ENCODE measurements at regions not wholly inside any gene's neighbourhood (a gene's known extent, or its start where the extent isn't known, plus 50 kb on each side); places are given as distances from the start of the nearest gene placed in this dataset.

DNA sequence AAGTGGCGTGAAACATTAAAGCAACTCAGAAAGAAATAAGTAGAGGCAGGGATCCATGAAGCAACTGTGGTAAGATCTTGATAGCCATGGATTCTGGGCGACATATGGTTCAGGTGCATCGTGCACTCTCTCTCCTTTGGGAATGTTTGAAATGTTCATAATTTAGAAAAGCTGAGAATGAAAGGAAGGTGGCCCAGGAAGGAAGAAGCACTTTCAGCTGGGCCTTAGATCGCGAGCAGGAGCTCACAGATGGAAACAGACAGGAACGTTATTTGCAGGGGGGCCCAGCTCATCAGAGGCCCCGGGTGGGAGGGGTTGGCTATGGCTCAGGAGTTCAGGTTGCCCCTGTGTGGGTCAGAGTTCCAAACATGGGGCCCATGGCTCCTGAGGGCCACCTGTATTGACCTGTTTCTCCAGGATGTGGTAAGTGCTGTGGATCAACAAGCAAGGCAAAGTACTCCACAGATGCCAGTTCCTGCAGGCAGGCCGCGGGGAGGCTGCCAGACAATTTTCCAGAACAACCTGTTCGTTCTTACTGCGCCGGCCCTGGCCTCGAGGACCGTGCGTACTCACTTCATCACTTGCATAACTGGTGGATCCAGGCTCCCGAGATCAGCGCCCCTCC is 253.2 kb downstream of the TOMM20 start (continued):
- TF ChIP-seq POLR2AphosphoS2 (IDR thresholded peaks at IDR 0.05; ENCODE audit: low read depth, low read length) (no peak), ZNF747 (CRISPR knock-in tag; IDR thresholded peaks at IDR 0.05; ENCODE audit: borderline replicate concordance) (0 out of 2 replicates have a peak, but pooled peaks have one; percentile 28), NFKB2 (CRISPR knock-in tag; IDR thresholded peaks at IDR 0.05; ENCODE audit: borderline replicate concordance) (0 out of 2 replicates have a peak, but pooled peaks have one; percentile 75), ZKSCAN8 (CRISPR knock-in tag; IDR thresholded peaks at IDR 0.05; ENCODE audit: borderline replicate concordance) (0 out of 2 replicates have a peak, but pooled peaks have one; percentile 15), HDAC2 (CRISPR knock-in tag; IDR thresholded peaks at IDR 0.05) (peak; percentile 90), GTF2F1 (IDR thresholded peaks at IDR 0.05; ENCODE audit: low read length) (no peak), MED8 (CRISPR knock-in tag; IDR thresholded peaks at IDR 0.05; ENCODE audit: insufficient replicate concordance) (peak; percentile 24), FOXK2 (IDR thresholded peaks at IDR 0.05) (peak; percentile 34; the same call in 1 of the 2 replicates), NCOR1 (IDR thresholded peaks at IDR 0.05; ENCODE audit: borderline replicate concordance, low read length) (peak; percentile 55; the same call in 1 of the 2 replicates), ELF3 (CRISPR knock-in tag; IDR thresholded peaks at IDR 0.05) (peak; percentile 81), RBM22 (optimal IDR thresholded peaks at IDR 0.05; ENCODE audit: low read length) (peak; percentile 77), PRMT3 (CRISPR knock-in tag; IDR thresholded peaks at IDR 0.05; ENCODE audit: borderline replicate concordance, low read depth) (peak; percentile 72; the same call in 1 of the 2 replicates), RBFOX2 (IDR thresholded peaks at IDR 0.05; ENCODE audit: low read depth, low read length) (peak; percentile 96), KMT2A (CRISPR knock-in tag; IDR thresholded peaks at IDR 0.05) (peak; percentile 36), SIN3A (IDR thresholded peaks at IDR 0.05; ENCODE audit: borderline replicate concordance, low read depth, low read length) (peak; percentile 24; the same call in 1 of the 2 replicates)
- TF ChIP-seq, protein P1, sequence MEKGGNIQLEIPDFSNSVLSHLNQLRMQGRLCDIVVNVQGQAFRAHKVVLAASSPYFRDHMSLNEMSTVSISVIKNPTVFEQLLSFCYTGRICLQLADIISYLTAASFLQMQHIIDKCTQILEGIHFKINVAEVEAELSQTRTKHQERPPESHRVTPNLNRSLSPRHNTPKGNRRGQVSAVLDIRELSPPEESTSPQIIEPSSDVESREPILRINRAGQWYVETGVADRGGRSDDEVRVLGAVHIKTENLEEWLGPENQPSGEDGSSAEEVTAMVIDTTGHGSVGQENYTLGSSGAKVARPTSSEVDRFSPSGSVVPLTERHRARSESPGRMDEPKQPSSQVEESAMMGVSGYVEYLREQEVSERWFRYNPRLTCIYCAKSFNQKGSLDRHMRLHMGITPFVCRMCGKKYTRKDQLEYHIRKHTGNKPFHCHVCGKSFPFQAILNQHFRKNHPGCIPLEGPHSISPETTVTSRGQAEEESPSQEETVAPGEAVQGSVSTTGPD (CRISPR knock-in tag; IDR thresholded peaks at IDR 0.05) = peak; percentile 93
- TF ChIP-seq, protein P2, sequence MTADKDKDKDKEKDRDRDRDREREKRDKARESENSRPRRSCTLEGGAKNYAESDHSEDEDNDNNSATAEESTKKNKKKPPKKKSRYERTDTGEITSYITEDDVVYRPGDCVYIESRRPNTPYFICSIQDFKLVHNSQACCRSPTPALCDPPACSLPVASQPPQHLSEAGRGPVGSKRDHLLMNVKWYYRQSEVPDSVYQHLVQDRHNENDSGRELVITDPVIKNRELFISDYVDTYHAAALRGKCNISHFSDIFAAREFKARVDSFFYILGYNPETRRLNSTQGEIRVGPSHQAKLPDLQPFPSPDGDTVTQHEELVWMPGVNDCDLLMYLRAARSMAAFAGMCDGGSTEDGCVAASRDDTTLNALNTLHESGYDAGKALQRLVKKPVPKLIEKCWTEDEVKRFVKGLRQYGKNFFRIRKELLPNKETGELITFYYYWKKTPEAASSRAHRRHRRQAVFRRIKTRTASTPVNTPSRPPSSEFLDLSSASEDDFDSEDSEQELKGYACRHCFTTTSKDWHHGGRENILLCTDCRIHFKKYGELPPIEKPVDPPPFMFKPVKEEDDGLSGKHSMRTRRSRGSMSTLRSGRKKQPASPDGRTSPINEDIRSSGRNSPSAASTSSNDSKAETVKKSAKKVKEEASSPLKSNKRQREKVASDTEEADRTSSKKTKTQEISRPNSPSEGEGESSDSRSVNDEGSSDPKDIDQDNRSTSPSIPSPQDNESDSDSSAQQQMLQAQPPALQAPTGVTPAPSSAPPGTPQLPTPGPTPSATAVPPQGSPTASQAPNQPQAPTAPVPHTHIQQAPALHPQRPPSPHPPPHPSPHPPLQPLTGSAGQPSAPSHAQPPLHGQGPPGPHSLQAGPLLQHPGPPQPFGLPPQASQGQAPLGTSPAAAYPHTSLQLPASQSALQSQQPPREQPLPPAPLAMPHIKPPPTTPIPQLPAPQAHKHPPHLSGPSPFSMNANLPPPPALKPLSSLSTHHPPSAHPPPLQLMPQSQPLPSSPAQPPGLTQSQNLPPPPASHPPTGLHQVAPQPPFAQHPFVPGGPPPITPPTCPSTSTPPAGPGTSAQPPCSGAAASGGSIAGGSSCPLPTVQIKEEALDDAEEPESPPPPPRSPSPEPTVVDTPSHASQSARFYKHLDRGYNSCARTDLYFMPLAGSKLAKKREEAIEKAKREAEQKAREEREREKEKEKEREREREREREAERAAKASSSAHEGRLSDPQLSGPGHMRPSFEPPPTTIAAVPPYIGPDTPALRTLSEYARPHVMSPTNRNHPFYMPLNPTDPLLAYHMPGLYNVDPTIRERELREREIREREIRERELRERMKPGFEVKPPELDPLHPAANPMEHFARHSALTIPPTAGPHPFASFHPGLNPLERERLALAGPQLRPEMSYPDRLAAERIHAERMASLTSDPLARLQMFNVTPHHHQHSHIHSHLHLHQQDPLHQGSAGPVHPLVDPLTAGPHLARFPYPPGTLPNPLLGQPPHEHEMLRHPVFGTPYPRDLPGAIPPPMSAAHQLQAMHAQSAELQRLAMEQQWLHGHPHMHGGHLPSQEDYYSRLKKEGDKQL (CRISPR knock-in tag; IDR thresholded peaks at IDR 0.05; ENCODE audit: low read depth) = peak; percentile 75; the same call in 1 of the 2 replicates
- TF ChIP-seq, protein P3, sequence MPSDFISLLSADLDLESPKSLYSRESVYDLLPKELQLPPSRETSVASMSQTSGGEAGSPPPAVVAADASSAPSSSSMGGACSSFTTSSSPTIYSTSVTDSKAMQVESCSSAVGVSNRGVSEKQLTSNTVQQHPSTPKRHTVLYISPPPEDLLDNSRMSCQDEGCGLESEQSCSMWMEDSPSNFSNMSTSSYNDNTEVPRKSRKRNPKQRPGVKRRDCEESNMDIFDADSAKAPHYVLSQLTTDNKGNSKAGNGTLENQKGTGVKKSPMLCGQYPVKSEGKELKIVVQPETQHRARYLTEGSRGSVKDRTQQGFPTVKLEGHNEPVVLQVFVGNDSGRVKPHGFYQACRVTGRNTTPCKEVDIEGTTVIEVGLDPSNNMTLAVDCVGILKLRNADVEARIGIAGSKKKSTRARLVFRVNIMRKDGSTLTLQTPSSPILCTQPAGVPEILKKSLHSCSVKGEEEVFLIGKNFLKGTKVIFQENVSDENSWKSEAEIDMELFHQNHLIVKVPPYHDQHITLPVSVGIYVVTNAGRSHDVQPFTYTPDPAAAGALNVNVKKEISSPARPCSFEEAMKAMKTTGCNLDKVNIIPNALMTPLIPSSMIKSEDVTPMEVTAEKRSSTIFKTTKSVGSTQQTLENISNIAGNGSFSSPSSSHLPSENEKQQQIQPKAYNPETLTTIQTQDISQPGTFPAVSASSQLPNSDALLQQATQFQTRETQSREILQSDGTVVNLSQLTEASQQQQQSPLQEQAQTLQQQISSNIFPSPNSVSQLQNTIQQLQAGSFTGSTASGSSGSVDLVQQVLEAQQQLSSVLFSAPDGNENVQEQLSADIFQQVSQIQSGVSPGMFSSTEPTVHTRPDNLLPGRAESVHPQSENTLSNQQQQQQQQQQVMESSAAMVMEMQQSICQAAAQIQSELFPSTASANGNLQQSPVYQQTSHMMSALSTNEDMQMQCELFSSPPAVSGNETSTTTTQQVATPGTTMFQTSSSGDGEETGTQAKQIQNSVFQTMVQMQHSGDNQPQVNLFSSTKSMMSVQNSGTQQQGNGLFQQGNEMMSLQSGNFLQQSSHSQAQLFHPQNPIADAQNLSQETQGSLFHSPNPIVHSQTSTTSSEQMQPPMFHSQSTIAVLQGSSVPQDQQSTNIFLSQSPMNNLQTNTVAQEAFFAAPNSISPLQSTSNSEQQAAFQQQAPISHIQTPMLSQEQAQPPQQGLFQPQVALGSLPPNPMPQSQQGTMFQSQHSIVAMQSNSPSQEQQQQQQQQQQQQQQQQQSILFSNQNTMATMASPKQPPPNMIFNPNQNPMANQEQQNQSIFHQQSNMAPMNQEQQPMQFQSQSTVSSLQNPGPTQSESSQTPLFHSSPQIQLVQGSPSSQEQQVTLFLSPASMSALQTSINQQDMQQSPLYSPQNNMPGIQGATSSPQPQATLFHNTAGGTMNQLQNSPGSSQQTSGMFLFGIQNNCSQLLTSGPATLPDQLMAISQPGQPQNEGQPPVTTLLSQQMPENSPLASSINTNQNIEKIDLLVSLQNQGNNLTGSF (CRISPR knock-in tag; IDR thresholded peaks at IDR 0.05) = peak; percentile 78; the same call in 1 of the 2 replicates
